ENCODE measurements at regions not wholly inside any gene's neighbourhood (a gene's known extent, or its start where the extent isn't known, plus 50 kb on each side); places are given as distances from the start of the nearest gene placed in this dataset.

DNA sequence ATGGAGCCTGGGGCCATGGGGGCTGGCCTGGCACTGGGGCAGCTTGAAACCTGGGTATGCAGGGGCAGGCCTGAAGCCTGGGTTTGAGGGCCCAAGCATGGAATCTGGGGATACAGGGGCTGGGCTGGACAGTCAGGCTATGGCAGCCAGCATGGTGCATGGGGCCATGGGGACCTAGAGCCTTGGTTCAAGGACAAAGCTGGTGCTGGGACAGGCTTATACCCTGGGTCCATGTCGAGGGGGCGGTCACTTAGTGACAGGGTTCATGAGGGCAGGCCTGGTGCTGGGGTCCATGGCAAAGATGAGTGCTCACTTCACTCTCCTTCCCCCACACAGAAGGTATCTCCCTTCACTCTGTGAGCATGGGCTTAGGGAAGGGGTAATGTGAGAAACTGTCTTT, 116.2 kb downstream of the BBS10 start:
- no peak overlapping the region for H3K9ac ChIP-seq
- no CpG with 5 or more reads among the region's 2 CpGs for WGBS (ENCODE audit: low lambda C conversion rate)
- ChIA-PET CTCF (no interaction called here), POLR2A (no interaction called here)
- DNase-seq = no peak
- no peak overlapping the region for H3K4me3 ChIP-seq (ENCODE audit: low read depth in 2 of 2, low read length in 1 of 2)
- H3K9me2 ChIP-seq = no peaks in the 10 kb centered on the region
- no peak overlapping the region for H3K27ac ChIP-seq (ENCODE audit: low read depth in 2 of 2, low read length in 1 of 2)
- no peaks in the 10 kb centered on the region for H3K36me3 ChIP-seq (replicated peaks in 1 of 2; ENCODE audit: control insufficient read depth in 1 of 2, insufficient read depth in 2 of 2, low read length in 1 of 2)
- no peaks in the 10 kb centered on the region for H3K79me2 ChIP-seq (ENCODE audit: insufficient read depth)
- TF ChIP-seq SMC3 (IDR thresholded peaks at IDR 0.05; ENCODE audit: low read depth, low read length) (no peak), GATA2 (CRISPR knock-in tag; IDR thresholded peaks at IDR 0.05) (no peak), POLR2AphosphoS5 (IDR thresholded peaks at IDR 0.05; ENCODE audit: low read depth, low read length) (no peak), TAF1 (IDR thresholded peaks at IDR 0.05; ENCODE audit: borderline replicate concordance, low read depth, low read length) (no peak), FOXJ3 (CRISPR knock-in tag; IDR thresholded peaks at IDR 0.05) (no peak), FOSL2 (IDR thresholded peaks at IDR 0.05; ENCODE audit: borderline replicate concordance, low read depth) (no peak), TCF12 (IDR thresholded peaks at IDR 0.05) (no peak), MEF2A (IDR thresholded peaks at IDR 0.05; ENCODE audit: borderline replicate concordance, low read depth) (no peak)
- TF ChIP-seq, protein P1, sequence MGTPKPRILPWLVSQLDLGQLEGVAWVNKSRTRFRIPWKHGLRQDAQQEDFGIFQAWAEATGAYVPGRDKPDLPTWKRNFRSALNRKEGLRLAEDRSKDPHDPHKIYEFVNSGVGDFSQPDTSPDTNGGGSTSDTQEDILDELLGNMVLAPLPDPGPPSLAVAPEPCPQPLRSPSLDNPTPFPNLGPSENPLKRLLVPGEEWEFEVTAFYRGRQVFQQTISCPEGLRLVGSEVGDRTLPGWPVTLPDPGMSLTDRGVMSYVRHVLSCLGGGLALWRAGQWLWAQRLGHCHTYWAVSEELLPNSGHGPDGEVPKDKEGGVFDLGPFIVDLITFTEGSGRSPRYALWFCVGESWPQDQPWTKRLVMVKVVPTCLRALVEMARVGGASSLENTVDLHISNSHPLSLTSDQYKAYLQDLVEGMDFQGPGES (IDR thresholded peaks at IDR 0.05; ENCODE audit: low read depth, low read length) = no peak
- TF ChIP-seq, protein P2, sequence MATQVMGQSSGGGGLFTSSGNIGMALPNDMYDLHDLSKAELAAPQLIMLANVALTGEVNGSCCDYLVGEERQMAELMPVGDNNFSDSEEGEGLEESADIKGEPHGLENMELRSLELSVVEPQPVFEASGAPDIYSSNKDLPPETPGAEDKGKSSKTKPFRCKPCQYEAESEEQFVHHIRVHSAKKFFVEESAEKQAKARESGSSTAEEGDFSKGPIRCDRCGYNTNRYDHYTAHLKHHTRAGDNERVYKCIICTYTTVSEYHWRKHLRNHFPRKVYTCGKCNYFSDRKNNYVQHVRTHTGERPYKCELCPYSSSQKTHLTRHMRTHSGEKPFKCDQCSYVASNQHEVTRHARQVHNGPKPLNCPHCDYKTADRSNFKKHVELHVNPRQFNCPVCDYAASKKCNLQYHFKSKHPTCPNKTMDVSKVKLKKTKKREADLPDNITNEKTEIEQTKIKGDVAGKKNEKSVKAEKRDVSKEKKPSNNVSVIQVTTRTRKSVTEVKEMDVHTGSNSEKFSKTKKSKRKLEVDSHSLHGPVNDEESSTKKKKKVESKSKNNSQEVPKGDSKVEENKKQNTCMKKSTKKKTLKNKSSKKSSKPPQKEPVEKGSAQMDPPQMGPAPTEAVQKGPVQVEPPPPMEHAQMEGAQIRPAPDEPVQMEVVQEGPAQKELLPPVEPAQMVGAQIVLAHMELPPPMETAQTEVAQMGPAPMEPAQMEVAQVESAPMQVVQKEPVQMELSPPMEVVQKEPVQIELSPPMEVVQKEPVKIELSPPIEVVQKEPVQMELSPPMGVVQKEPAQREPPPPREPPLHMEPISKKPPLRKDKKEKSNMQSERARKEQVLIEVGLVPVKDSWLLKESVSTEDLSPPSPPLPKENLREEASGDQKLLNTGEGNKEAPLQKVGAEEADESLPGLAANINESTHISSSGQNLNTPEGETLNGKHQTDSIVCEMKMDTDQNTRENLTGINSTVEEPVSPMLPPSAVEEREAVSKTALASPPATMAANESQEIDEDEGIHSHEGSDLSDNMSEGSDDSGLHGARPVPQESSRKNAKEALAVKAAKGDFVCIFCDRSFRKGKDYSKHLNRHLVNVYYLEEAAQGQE (IDR thresholded peaks at IDR 0.05; ENCODE audit: low read depth, low read length) = no peak
- TF ChIP-seq, protein P3, sequence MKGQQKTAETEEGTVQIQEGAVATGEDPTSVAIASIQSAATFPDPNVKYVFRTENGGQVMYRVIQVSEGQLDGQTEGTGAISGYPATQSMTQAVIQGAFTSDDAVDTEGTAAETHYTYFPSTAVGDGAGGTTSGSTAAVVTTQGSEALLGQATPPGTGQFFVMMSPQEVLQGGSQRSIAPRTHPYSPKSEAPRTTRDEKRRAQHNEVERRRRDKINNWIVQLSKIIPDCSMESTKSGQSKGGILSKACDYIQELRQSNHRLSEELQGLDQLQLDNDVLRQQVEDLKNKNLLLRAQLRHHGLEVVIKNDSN (IDR thresholded peaks at IDR 0.05; ENCODE audit: borderline replicate concordance, low read depth) = no peak
- no peak overlapping the region for H2AFZ ChIP-seq (ENCODE audit: low read depth)
- H3K4me1 ChIP-seq (ENCODE audit: control insufficient read depth in 1 of 2, insufficient read depth in 2 of 2, low read depth in 1 of 2, low read length in 1 of 2) = 0 out of 4 replicates have a peak, but pooled peaks cover 0 to 8% of the 10 kb centered on the region in 2 experiments
- H3K9me3 ChIP-seq = no peaks in the 10 kb centered on the region
- H4K20me1 ChIP-seq (ENCODE audit: insufficient read depth) = no peaks in the 10 kb centered on the region
- H3K4me2 ChIP-seq = no peak overlapping the region
- H3F3A ChIP-seq (replicated peaks; ENCODE audit: insufficient read depth) = peaks cover 6% of the 10 kb centered on the region
- no peaks in the 10 kb centered on the region for H3K27me3 ChIP-seq (ENCODE audit: insufficient read depth)

DNA sequence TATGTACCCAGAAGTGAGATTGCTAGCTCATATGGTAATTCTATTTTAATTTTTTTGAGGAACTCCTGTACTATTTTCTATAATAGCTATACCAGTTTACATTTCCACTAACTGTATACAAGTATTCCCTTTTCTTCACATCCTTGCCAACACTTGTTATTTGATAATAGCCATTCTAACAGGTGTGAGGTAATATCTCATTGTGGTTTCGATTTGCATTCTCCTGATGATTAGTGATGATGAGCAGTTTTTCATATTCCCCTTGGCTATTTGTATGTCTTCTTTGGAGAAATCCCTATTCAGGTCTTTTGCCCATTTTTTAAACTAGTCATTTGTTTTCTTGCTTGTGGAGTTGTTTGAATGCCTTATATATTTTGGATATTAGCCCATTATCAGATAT, 121.3 kb downstream of the BBS10 start:
- H3K36me3 ChIP-seq (replicated peaks in 1 of 2; ENCODE audit: control insufficient read depth in 1 of 2, insufficient read depth in 2 of 2, low read length in 1 of 2) = no peaks in the 10 kb centered on the region
- CTCF ChIA-PET = interaction anchor here (1.1 kb wide), 1 partner anchor 229 kb away, joined by 3 read pairs; no protein-coding TSS in a partner anchor
- no peak overlapping the region for H3K4me3 ChIP-seq (ENCODE audit: low read depth in 2 of 2, low read length in 1 of 2)
- POLR2A ChIA-PET = no interaction called here
- peaks cover 0 to 18% of the 10 kb centered on the region in 2 experiments; a peak in 1 of 4 replicates for H3K4me1 ChIP-seq (ENCODE audit: control insufficient read depth in 1 of 2, insufficient read depth in 2 of 2, low read depth in 1 of 2, low read length in 1 of 2)
- H3K27ac ChIP-seq (ENCODE audit: low read depth in 2 of 2, low read length in 1 of 2) = peak overlapping the region in 1 of 2 experiments; percentile 69; a peak in 1 of 4 replicates
- peaks cover 16% of the 10 kb centered on the region for H3F3A ChIP-seq (replicated peaks; ENCODE audit: insufficient read depth)
- no peak overlapping the region for H3K4me2 ChIP-seq
- no peak overlapping the region for H2AFZ ChIP-seq (ENCODE audit: low read depth)
- H3K9me2 ChIP-seq = no peaks in the 10 kb centered on the region
- H4K20me1 ChIP-seq (ENCODE audit: insufficient read depth) = no peaks in the 10 kb centered on the region
- no peaks in the 10 kb centered on the region for H3K9me3 ChIP-seq
- H3K27me3 ChIP-seq (ENCODE audit: insufficient read depth) = no peaks in the 10 kb centered on the region
- H3K79me2 ChIP-seq (ENCODE audit: insufficient read depth) = no peaks in the 10 kb centered on the region
- DNase-seq = no peak
- WGBS (ENCODE audit: low lambda C conversion rate) = 84% methylated on average over 1 of the region's 1 CpG
- H3K9ac ChIP-seq = no peak overlapping the region
- TF ChIP-seq EZH2phosphoT487 (IDR thresholded peaks at IDR 0.05; ENCODE audit: borderline replicate concordance, low read depth) (no peak), ELF1 (IDR thresholded peaks at IDR 0.05) (no peak), JUND (IDR thresholded peaks at IDR 0.05) (no peak), NFIC (IDR thresholded peaks at IDR 0.05; ENCODE audit: borderline replicate concordance) (no peak), RCOR1 (IDR thresholded peaks at IDR 0.05; ENCODE audit: low read length) (no peak), MEF2A (IDR thresholded peaks at IDR 0.05; ENCODE audit: borderline replicate concordance, low read depth) (no peak), TEAD4 (IDR thresholded peaks at IDR 0.05; ENCODE audit: borderline replicate concordance, insufficient read depth) (no peak), RAD21 (IDR thresholded peaks at IDR 0.05; ENCODE audit: low read length) (no peak)
- TF ChIP-seq, protein P4, sequence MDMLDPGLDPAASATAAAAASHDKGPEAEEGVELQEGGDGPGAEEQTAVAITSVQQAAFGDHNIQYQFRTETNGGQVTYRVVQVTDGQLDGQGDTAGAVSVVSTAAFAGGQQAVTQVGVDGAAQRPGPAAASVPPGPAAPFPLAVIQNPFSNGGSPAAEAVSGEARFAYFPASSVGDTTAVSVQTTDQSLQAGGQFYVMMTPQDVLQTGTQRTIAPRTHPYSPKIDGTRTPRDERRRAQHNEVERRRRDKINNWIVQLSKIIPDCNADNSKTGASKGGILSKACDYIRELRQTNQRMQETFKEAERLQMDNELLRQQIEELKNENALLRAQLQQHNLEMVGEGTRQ (IDR thresholded peaks at IDR 0.05; ENCODE audit: borderline replicate concordance, low read depth, low read length) = no peak
- TF ChIP-seq, protein P5, sequence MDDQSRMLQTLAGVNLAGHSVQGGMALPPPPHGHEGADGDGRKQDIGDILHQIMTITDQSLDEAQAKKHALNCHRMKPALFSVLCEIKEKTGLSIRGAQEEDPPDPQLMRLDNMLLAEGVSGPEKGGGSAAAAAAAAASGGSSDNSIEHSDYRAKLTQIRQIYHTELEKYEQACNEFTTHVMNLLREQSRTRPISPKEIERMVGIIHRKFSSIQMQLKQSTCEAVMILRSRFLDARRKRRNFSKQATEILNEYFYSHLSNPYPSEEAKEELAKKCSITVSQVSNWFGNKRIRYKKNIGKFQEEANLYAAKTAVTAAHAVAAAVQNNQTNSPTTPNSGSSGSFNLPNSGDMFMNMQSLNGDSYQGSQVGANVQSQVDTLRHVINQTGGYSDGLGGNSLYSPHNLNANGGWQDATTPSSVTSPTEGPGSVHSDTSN (IDR thresholded peaks at IDR 0.05) = no peak
- TF ChIP-seq, protein P3 (IDR thresholded peaks at IDR 0.05; ENCODE audit: borderline replicate concordance, low read depth) = no peak
